ENCODE measurements at regions not wholly inside any gene's neighbourhood (a gene's known extent, or its start where the extent isn't known, plus 50 kb on each side); places are given as distances from the start of the nearest gene placed in this dataset.

DNA sequence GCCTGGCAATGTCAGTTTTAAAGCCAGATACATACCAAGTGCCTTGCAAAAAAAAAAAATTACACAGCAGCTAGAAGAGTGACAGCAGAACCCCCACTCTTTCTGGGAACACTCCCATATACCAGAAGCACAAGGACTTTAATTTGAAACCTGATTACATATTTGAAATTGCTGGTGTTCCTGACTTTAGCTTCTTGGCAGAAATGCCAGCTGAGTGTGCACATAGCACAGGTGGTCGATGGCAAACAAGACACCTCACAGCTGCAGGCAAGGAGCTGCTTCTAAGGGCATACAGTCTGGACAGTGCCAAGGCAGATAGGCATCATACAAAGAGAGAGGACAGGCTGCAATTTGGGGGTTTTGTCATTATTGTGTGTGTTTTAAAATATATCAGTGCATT is 150.7 kb upstream of the SGK1 start:
- intact Hi-C loops (cut with micrococcal nuclease): no loop called here
- H3K27me3 ChIP-seq (ENCODE audit: control insufficient read depth in 2 of 2, insufficient read depth in 2 of 2, low read length in 2 of 2): no peaks in the 10 kb centered on the region
- no peak overlapping the region for H3K4me3 ChIP-seq (replicated peaks in 1 of 3; ENCODE audit: insufficient read depth in 1 of 3, low read depth in 1 of 3, low read length in 3 of 3)
- no TSS peak for BruUV-seq (replicated peaks)
- TF ChIP-seq EZH2 (IDR thresholded peaks at IDR 0.05; ENCODE audit: borderline replicate concordance, low read depth, low read length, severe bottlenecking): no peak
- no peak for TF ChIP-seq POLR2AphosphoS5 (IDR thresholded peaks at IDR 0.05; ENCODE audit: insufficient read depth, low read depth, low read length)
- TF ChIP-seq, protein P1, sequence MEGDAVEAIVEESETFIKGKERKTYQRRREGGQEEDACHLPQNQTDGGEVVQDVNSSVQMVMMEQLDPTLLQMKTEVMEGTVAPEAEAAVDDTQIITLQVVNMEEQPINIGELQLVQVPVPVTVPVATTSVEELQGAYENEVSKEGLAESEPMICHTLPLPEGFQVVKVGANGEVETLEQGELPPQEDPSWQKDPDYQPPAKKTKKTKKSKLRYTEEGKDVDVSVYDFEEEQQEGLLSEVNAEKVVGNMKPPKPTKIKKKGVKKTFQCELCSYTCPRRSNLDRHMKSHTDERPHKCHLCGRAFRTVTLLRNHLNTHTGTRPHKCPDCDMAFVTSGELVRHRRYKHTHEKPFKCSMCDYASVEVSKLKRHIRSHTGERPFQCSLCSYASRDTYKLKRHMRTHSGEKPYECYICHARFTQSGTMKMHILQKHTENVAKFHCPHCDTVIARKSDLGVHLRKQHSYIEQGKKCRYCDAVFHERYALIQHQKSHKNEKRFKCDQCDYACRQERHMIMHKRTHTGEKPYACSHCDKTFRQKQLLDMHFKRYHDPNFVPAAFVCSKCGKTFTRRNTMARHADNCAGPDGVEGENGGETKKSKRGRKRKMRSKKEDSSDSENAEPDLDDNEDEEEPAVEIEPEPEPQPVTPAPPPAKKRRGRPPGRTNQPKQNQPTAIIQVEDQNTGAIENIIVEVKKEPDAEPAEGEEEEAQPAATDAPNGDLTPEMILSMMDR (IDR thresholded peaks at IDR 0.05; ENCODE audit: extremely low read depth in 1 of 2, insufficient read depth in 1 of 2, low read depth in 1 of 2, low read length in 2 of 2): no peak
- TF ChIP-seq, protein P2, sequence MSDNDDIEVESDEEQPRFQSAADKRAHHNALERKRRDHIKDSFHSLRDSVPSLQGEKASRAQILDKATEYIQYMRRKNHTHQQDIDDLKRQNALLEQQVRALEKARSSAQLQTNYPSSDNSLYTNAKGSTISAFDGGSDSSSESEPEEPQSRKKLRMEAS (IDR thresholded peaks at IDR 0.05; ENCODE audit: insufficient read depth, insufficient read length): no peak
- TF ChIP-seq FOS (IDR thresholded peaks at IDR 0.05; ENCODE audit: borderline replicate concordance, insufficient read depth, low read length): no peak
- TF ChIP-seq MYC (IDR thresholded peaks at IDR 0.05; ENCODE audit: low read depth, low read length): no peak
- TF ChIP-seq POLR2A (IDR thresholded peaks at IDR 0.05; ENCODE audit: low read depth, low read length): no peak
- no peak for TF ChIP-seq JUN (IDR thresholded peaks at IDR 0.05; ENCODE audit: borderline replicate concordance, insufficient read depth, insufficient read length, low read depth)
- no peak for TF ChIP-seq GATA2 (IDR thresholded peaks at IDR 0.05; ENCODE audit: insufficient read depth, insufficient read length, low read depth, low read length)
- H3K4me1 ChIP-seq (ENCODE audit: control insufficient read depth, extremely low read depth, insufficient read depth, low read length): peaks cover 13% of the 10 kb centered on the region
- CTCF ChIA-PET: interaction anchor here (0.7 to 2.5 kb wide), 3 partner anchors 11 to 172 kb away, joined by 3 to 11 read pairs (median 3); no protein-coding TSS in a partner anchor
- H2AFZ ChIP-seq (ENCODE audit: low read depth, low read length): no peak overlapping the region
- H3K9me3 ChIP-seq (replicated peaks; ENCODE audit: control insufficient read depth, insufficient read depth, low read length): no peaks in the 10 kb centered on the region
- no peak for DNase-seq (ENCODE audit: low read depth, low spot score)
- H3K79me2 ChIP-seq (ENCODE audit: control insufficient read depth, insufficient read depth, low read length): no peaks in the 10 kb centered on the region
- dilution Hi-C loops (cut with MboI; ENCODE audit: extremely low pct_ligation_motif_present, low sequenced_read_pairs): no loop called here
- no peak overlapping the region for H3K27ac ChIP-seq (ENCODE audit: insufficient read depth, low read depth, low read length)
- no peak for FAIRE-seq
- H3K9me1 ChIP-seq (replicated peaks; ENCODE audit: control insufficient read depth, extremely low read depth, insufficient read depth, low read length): no peaks in the 10 kb centered on the region
- no peaks in the 10 kb centered on the region for H4K20me1 ChIP-seq (replicated peaks; ENCODE audit: control insufficient read depth, extremely low read depth, insufficient read depth, low read length)
- no peaks in the 10 kb centered on the region for H3K36me3 ChIP-seq (ENCODE audit: control insufficient read depth in 2 of 2, extremely low read depth in 1 of 2, insufficient read depth in 2 of 2, low read length in 2 of 2)
- no peak overlapping the region for H3K9ac ChIP-seq (replicated peaks; ENCODE audit: extremely low read depth, insufficient read depth, low read length)
- H3K4me2 ChIP-seq (ENCODE audit: insufficient read depth, low read length): no peak overlapping the region
- POLR2A ChIA-PET: no interaction called here

Measured in endothelial cell of umbilical vein (primary cell).